SK-N-SH (cell line): ENCODE measurements at regions not wholly inside any gene's neighbourhood (a gene's known extent, or its start where the extent isn't known, plus 50 kb on each side); places are given as distances from the start of the nearest gene placed in this dataset.

Experiments
- CHD2 ChIP-seq: fragments of 150-350 bp; IDR thresholded peaks from 2 replicates; pipeline ENCODE4 v1.6.1; 2018; ENCODE audit warnings: low read length; ENCODE audit not compliant: partially characterized antibody
- EP300 ChIP-seq, 2 experiments: IDR thresholded peaks; 2 replicates each; pipeline versions ENCODE4 v1.4.0 to v1.6.1; 2012; ENCODE audit warnings: borderline replicate concordance in 1 of 2, low read depth in 1 of 2, low read length in 1 of 2
- EZH2phosphoT487 ChIP-seq: fragments of 200-600 bp; sonication (generic); IDR thresholded peaks from 2 replicates; pipeline ENCODE4 v1.6.1; 2017; ENCODE audit warnings: low read depth, mixed run types, mild to moderate bottlenecking, antibody characterized with exemption, moderate library complexity, borderline replicate concordance
- GABPA ChIP-seq: IDR thresholded peaks from 2 replicates; pipeline ENCODE4 v1.4.0; 2012; ENCODE audit warnings: low read depth, mild to moderate bottlenecking
- MXI1 ChIP-seq: IDR thresholded peaks from 2 replicates; pipeline ENCODE4 v1.6.1; 2012; ENCODE audit warnings: mild to moderate bottlenecking, low read depth, low read length, improper control_type of control experiment
- POLR2AphosphoS5 ChIP-seq: IDR thresholded peaks from 2 replicates; pipeline ENCODE4 v1.6.1; 2012; ENCODE audit warnings: low read depth, low read length
- RAD21 ChIP-seq: IDR thresholded peaks from 2 replicates; pipeline ENCODE4 v1.6.1; 2012; ENCODE audit warnings: mild to moderate bottlenecking, low read length
- RXRA ChIP-seq: IDR thresholded peaks from 2 replicates; pipeline ENCODE4 v1.4.0; 2012; ENCODE audit warnings: low read depth, mild to moderate bottlenecking, borderline replicate concordance
- SMC3 ChIP-seq: IDR thresholded peaks from 2 replicates; pipeline ENCODE4 v1.6.1; 2012; ENCODE audit warnings: low read depth, low read length, improper control_type of control experiment
- YY1 ChIP-seq: IDR thresholded peaks from 2 replicates; pipeline ENCODE4 v1.4.0; 2012; ENCODE audit warnings: low read depth, mild to moderate bottlenecking
- TF ChIP-seq, protein P1 (sequence below): fragments of 200-600 bp; sonication (generic); IDR thresholded peaks from 2 replicates; pipeline ENCODE4 v1.6.1; 2017; ENCODE audit warnings: antibody characterized with exemption, mild to moderate bottlenecking, moderate library complexity
- TF ChIP-seq, protein P2 (sequence below): IDR thresholded peaks from 2 replicates; pipeline ENCODE4 v1.6.1; 2012; ENCODE audit warnings: mild to moderate bottlenecking, low read depth, low read length, moderate library complexity

GRCh38 chr16:52103791-52104190 lies 443.2 kb downstream of the TOX3 start:
- no peak for TF ChIP-seq CHD2
- TF ChIP-seq, protein P1, sequence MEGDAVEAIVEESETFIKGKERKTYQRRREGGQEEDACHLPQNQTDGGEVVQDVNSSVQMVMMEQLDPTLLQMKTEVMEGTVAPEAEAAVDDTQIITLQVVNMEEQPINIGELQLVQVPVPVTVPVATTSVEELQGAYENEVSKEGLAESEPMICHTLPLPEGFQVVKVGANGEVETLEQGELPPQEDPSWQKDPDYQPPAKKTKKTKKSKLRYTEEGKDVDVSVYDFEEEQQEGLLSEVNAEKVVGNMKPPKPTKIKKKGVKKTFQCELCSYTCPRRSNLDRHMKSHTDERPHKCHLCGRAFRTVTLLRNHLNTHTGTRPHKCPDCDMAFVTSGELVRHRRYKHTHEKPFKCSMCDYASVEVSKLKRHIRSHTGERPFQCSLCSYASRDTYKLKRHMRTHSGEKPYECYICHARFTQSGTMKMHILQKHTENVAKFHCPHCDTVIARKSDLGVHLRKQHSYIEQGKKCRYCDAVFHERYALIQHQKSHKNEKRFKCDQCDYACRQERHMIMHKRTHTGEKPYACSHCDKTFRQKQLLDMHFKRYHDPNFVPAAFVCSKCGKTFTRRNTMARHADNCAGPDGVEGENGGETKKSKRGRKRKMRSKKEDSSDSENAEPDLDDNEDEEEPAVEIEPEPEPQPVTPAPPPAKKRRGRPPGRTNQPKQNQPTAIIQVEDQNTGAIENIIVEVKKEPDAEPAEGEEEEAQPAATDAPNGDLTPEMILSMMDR, result no peak
- TF ChIP-seq POLR2AphosphoS5, result no peak
- TF ChIP-seq EZH2phosphoT487, result no peak
- TF ChIP-seq RAD21, result no peak
- no peak for TF ChIP-seq SMC3
- TF ChIP-seq RXRA, result no peak
- no peak for TF ChIP-seq MXI1
- TF ChIP-seq YY1, result no peak
- TF ChIP-seq, protein P2, sequence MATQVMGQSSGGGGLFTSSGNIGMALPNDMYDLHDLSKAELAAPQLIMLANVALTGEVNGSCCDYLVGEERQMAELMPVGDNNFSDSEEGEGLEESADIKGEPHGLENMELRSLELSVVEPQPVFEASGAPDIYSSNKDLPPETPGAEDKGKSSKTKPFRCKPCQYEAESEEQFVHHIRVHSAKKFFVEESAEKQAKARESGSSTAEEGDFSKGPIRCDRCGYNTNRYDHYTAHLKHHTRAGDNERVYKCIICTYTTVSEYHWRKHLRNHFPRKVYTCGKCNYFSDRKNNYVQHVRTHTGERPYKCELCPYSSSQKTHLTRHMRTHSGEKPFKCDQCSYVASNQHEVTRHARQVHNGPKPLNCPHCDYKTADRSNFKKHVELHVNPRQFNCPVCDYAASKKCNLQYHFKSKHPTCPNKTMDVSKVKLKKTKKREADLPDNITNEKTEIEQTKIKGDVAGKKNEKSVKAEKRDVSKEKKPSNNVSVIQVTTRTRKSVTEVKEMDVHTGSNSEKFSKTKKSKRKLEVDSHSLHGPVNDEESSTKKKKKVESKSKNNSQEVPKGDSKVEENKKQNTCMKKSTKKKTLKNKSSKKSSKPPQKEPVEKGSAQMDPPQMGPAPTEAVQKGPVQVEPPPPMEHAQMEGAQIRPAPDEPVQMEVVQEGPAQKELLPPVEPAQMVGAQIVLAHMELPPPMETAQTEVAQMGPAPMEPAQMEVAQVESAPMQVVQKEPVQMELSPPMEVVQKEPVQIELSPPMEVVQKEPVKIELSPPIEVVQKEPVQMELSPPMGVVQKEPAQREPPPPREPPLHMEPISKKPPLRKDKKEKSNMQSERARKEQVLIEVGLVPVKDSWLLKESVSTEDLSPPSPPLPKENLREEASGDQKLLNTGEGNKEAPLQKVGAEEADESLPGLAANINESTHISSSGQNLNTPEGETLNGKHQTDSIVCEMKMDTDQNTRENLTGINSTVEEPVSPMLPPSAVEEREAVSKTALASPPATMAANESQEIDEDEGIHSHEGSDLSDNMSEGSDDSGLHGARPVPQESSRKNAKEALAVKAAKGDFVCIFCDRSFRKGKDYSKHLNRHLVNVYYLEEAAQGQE, result no peak
- no peak for TF ChIP-seq EP300 (IDR thresholded peaks at IDR 0.05; ENCODE audit: borderline replicate concordance in 1 of 2, low read depth in 1 of 2, low read length in 1 of 2)
- TF ChIP-seq GABPA, result no peak
